K562 (cell line): ENCODE measurements at regions not wholly inside any gene's neighbourhood (a gene's known extent, or its start where the extent isn't known, plus 50 kb on each side); places are given as distances from the start of the nearest gene placed in this dataset.

Source experiments
- ATAC-seq: fragments of 200-7000 bp; cut with Tn5 transposase; 3 replicates; pipeline ENCODE4 v1.9.1; 2020; ENCODE audit warnings: moderate library complexity
- BruUV-seq: library from RNA; stranded (reverse); fragments of 400-500 nt; replicated peaks from 2 replicates; lab custom pipeline; 2021; lab: Mats Ljungman, UMichigan
- CTCF ChIA-PET: fragments of 300-600 bp; formaldehyde crosslinking; extraction: SDS; loops from one replicate; lab custom pipeline; 2021; ENCODE audit warnings: low intra/inter-chr PET ratio; lab: Yijun Ruan, JAX
- POLR2A ChIA-PET: fragments of 300-600, 350-650 bp; sonication (Branson Sonifier 250); formaldehyde crosslinking; extraction: SDS; loops from one replicate; lab custom pipeline; 2021; ENCODE audit warnings: antibody characterized with exemption, inconsistent platforms; lab: Yijun Ruan, JAX
- DNase-seq, 4 experiments: peaks; one replicate each; pipeline versions ENCODE4 v3.0.0 to v3.0.0-alpha.2; 2011 to 2018; ENCODE audit warnings: low spot score in 3 of 4, mixed read lengths in 3 of 4; ENCODE audit errors: extremely low read depth in 1 of 4
- FAIRE-seq: peaks from 2 replicates; lab custom pipeline; 2011; peaks lifted over from hg19 to GRCh38; lab: Jason Lieb, UNC
- H2AFZ ChIP-seq: 2 replicates; pipeline ENCODE4 v1.6.0; 2011; ENCODE audit warnings: low read depth, low read length, control low read depth, inconsistent platforms
- H3K27ac ChIP-seq: fragments of 200-600 bp; 3 replicates; pipeline ENCODE4 v1.8.0; 2011; ENCODE audit warnings: low read depth, mild to moderate bottlenecking, control low read depth, inconsistent platforms, low read length, moderate library complexity, mixed read lengths; ENCODE audit errors: extremely low read depth
- H3K27me3 ChIP-seq, 2 experiments: fragments of 300-600 bp in 1 of 2; 2 replicates in 1 of 2; 3 replicates in 1 of 2; pipeline versions ENCODE4 v1.6.0 to v1.8.0; 2011; ENCODE audit warnings: inconsistent platforms in 2 of 2, low read length in 2 of 2, mild to moderate bottlenecking in 1 of 2, mixed read lengths in 1 of 2, moderate library complexity in 1 of 2; ENCODE audit not compliant: control insufficient read depth in 2 of 2, insufficient read depth in 2 of 2
- H3K36me3 ChIP-seq: fragments of 300-600 bp; 3 replicates; pipeline ENCODE4 v1.8.0; 2011; ENCODE audit warnings: mild to moderate bottlenecking, low read length, inconsistent platforms; ENCODE audit not compliant: control insufficient read depth, insufficient read depth
- H3K4me1 ChIP-seq, 2 experiments: fragments of 200-600 bp in 1 of 2; replicated peaks in 1 of 2; 2 replicates in 1 of 2; 3 replicates in 1 of 2; pipeline versions ENCODE4 v1.5.1 to v1.8.0; 2011; ENCODE audit warnings: inconsistent platforms in 2 of 2, low read length in 2 of 2, mild to moderate bottlenecking in 1 of 2, mixed read lengths in 1 of 2, moderate library complexity in 1 of 2; ENCODE audit not compliant: control insufficient read depth in 2 of 2, insufficient read depth in 2 of 2
- H3K4me2 ChIP-seq: 2 replicates; pipeline ENCODE4 v1.6.1; 2011; ENCODE audit warnings: low read length, control low read depth, inconsistent platforms, mixed read lengths; ENCODE audit not compliant: insufficient read depth
- H3K4me3 ChIP-seq: fragments of 200-600 bp; sonication (generic), shearing (Covaris generic); 2 replicates; pipeline ENCODE4 v1.5.1; 2016; ENCODE audit warnings: control low read depth, inconsistent platforms
- H3K79me2 ChIP-seq: fragments of 200-600 bp; 3 replicates; pipeline ENCODE4 v1.8.0; 2011; ENCODE audit warnings: low read length, inconsistent platforms; ENCODE audit not compliant: control insufficient read depth, insufficient read depth
- H3K9ac ChIP-seq, 2 experiments: 2 replicates each; pipeline versions ENCODE4 v1.6.0 to v1.6.1; 2011; ENCODE audit warnings: low read depth in 2 of 2, low read length in 2 of 2, control low read depth in 1 of 2, inconsistent platforms in 1 of 2, mild to moderate bottlenecking in 1 of 2, mixed read lengths in 1 of 2; ENCODE audit not compliant: insufficient read depth in 1 of 2
- H3K9me1 ChIP-seq: one replicate; pipeline ENCODE4 v1.6.0; 2011; ENCODE audit warnings: inconsistent platforms, mild to moderate bottlenecking, low read length, moderate library complexity; ENCODE audit not compliant: control insufficient read depth, insufficient read depth
- H3K9me3 ChIP-seq: replicated peaks from 2 replicates; pipeline ENCODE4 v1.5.1; 2011; ENCODE audit warnings: low read depth, low read length, inconsistent platforms; ENCODE audit not compliant: control insufficient read depth, insufficient read depth
- H4K20me1 ChIP-seq: replicated peaks from 2 replicates; pipeline ENCODE4 v1.6.1; 2011; ENCODE audit warnings: low read length, inconsistent platforms, mixed read lengths; ENCODE audit not compliant: control insufficient read depth, insufficient read depth
- BRF1 ChIP-seq: IDR thresholded peaks from 3 replicates; pipeline ENCODE4 v1.6.1; 2011; ENCODE audit warnings: borderline replicate concordance, mild to moderate bottlenecking; ENCODE audit not compliant: insufficient read length; ENCODE audit errors: extremely low read depth
- CEBPB ChIP-seq: fragments of 450-650 bp; IDR thresholded peaks from 2 replicates; pipeline ENCODE4 v1.6.1; 2016; ENCODE audit warnings: missing genetic modification characterization, missing compliant biosample characterization
- ELF1 ChIP-seq: fragments of 200-800 bp; sonication (Bioruptor generic); IDR thresholded peaks from 2 replicates; pipeline ENCODE4 v1.6.1; 2016; ENCODE audit warnings: missing genetic modification characterization, missing compliant biosample characterization
- HLTF ChIP-seq: fragments of 450-650 bp; IDR thresholded peaks from 2 replicates; pipeline ENCODE4 v1.6.1; 2016
- HOXB6 ChIP-seq: fragments of 250-450 bp; sonication (Bioruptor Pico); IDR thresholded peaks from 2 replicates; pipeline ENCODE4 v1.5.1; 2022; ENCODE audit warnings: mild to moderate bottlenecking, borderline replicate concordance
- IFI16 ChIP-seq: fragments of 250-450 bp; sonication (Bioruptor Pico); IDR thresholded peaks from 2 replicates; pipeline ENCODE4 v2.1.2; 2022; ENCODE audit warnings: mild to moderate bottlenecking, inconsistent platforms
- KDM5B ChIP-seq: fragments of 200-600 bp; sonication (generic); IDR thresholded peaks from 2 replicates; pipeline ENCODE4 v1.6.1; 2012; ENCODE audit warnings: low read depth, mild to moderate bottlenecking, moderate library complexity, low read length, control low read depth, inconsistent platforms; ENCODE audit not compliant: insufficient replicate concordance
- MTA3 ChIP-seq: fragments of 450-650 bp; formaldehyde crosslinking; IDR thresholded peaks from 2 replicates; pipeline ENCODE4 v1.6.1; 2017; ENCODE audit warnings: mild to moderate bottlenecking, borderline replicate concordance
- RBM34 ChIP-seq: fragments of 200-400 bp; formaldehyde crosslinking; IDR thresholded peaks from 2 replicates; pipeline ENCODE4 v1.6.1; 2018; ENCODE audit warnings: low read length, borderline replicate concordance; ENCODE audit not compliant: insufficient read depth
- SIN3B ChIP-seq: fragments of 450-650 bp; IDR thresholded peaks from 2 replicates; pipeline ENCODE4 v1.6.1; 2017; ENCODE audit warnings: low read depth, mild to moderate bottlenecking, moderate library complexity
- SREBF2 ChIP-seq: sonication (generic); formaldehyde crosslinking; IDR thresholded peaks from 2 replicates; pipeline ENCODE4 v1.4.0; 2020; ENCODE audit warnings: mild to moderate bottlenecking, missing genetic modification reagents
- STAT5B ChIP-seq: fragments of 250-450 bp; sonication (Bioruptor Pico); IDR thresholded peaks from 2 replicates; pipeline ENCODE4 v1.8.0; 2021; ENCODE audit warnings: mild to moderate bottlenecking, inconsistent platforms
- TBP ChIP-seq: optimal IDR thresholded peaks from 2 replicates; pipeline ENCODE3; 2011; ENCODE audit warnings: low read depth, low read length, improper control_type of control experiment
- TGIF2 ChIP-seq: sonication (generic); formaldehyde crosslinking; IDR thresholded peaks from 2 replicates; pipeline ENCODE4 v1.8.1; 2022; ENCODE audit warnings: mild to moderate bottlenecking, missing genetic modification reagents, moderate library complexity
- ZNF134 ChIP-seq: fragments of 250-450 bp; sonication (Bioruptor Pico); conservative IDR thresholded peaks from 2 replicates; pipeline ENCODE4 v1.4.0; 2020
- ZNF224 ChIP-seq: sonication (generic); formaldehyde crosslinking; IDR thresholded peaks from 2 replicates; pipeline ENCODE4 v1.8.0; 2022; ENCODE audit warnings: mild to moderate bottlenecking, missing genetic modification reagents
- ZNF583 ChIP-seq: fragments of 250-450 bp; sonication (Bioruptor Pico); IDR thresholded peaks from 2 replicates; pipeline ENCODE4 v1.4.0; 2020
- WGBS: fragments of 100-300 bp; shearing (Covaris generic); methylation state at CpG from one replicate; pipeline ENCODE4 v1.1.6; 2016; ENCODE audit warnings: low coverage, mixed read lengths; ENCODE audit not compliant: insufficient coverage; ENCODE audit errors: missing lambda C conversion rate; 5-methylcytosine and 5-hydroxymethylcytosine counted together
- in situ Hi-C: fragments of 300-500 bp; cut with MboI; formaldehyde crosslinking; loops from 4 replicates; pipeline ENCODE4 v1.15.0; 2018; ENCODE audit warnings: inconsistent platforms, mixed read lengths
- intact Hi-C: fragments of 100-400 bp; cut with micrococcal nuclease; formaldehyde crosslinking; loops from 2 replicates; pipeline ENCODE4 v1.14.2; 2022
- TF ChIP-seq, protein P1 (sequence below), 2 experiments: fragments of 200-800 bp in 1 of 2; sonication (Bioruptor generic) in 1 of 2; sonication (generic) in 1 of 2; formaldehyde crosslinking in 1 of 2; IDR thresholded peaks in 1 of 2; conservative IDR thresholded peaks in 1 of 2; 2 replicates each; pipeline versions ENCODE4 v1.5.0 to v1.6.1; 2016 to 2020; ENCODE audit warnings: missing compliant biosample characterization in 1 of 2, missing genetic modification characterization in 1 of 2, missing genetic modification reagents in 1 of 2
- TF ChIP-seq, protein P2 (sequence below), 2 experiments: fragments of 250-450 bp in 1 of 2; fragments of 450-650 bp in 1 of 2; sonication (Bioruptor Pico) in 1 of 2; IDR thresholded peaks; 2 replicates each; pipeline versions ENCODE4 v1.6.1 to v1.8.0; 2016 to 2021; ENCODE audit warnings: mild to moderate bottlenecking in 2 of 2, moderate library complexity in 2 of 2, missing compliant biosample characterization in 1 of 2, missing genetic modification characterization in 1 of 2

DNA sequence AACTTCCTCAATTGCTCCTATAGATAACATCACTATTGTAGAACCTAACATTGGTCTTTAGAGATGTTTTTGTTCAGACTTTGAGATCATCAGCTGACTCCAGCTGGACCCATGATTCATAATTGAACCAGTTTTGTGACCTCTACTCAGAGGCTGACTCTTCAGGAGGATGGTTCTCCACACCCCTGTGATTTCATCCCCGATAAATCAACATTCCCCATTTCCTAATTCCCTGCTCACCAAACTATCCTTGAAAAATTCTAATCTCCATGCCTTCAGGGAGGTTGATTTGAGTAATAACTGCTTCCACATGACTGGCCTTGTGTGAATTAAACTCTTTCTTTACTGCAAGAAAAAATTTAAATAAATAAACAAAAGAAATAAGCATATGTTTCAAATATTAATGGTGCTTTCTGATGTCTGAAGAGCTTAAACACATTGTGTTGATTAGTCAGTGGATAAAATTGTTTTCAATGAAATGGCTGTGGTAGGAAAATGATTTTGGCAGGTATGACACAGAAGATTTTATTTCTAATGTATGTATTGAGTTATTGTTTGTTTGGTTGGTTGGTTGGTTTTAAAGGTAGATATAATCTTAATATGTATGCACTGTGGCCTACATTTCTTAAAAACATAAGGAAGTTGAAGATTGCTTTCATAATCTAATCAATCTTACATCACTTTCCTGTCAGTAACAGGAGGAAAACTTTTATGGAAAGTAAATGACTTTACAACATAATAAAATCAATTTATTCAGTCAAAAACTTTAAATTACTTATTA lies 427.9 kb upstream of the CCDC179 start:
- POLR2A ChIA-PET: no interaction called here
- Histone ChIP-seq H3K4me2 (no peak overlapping the region), H2AFZ (no peak overlapping the region), H3K9ac (no peak overlapping the region), H3K9me1 (no peaks in the 10 kb centered on the region), H3K4me3 (no peak overlapping the region), H3K79me2 (no peaks in the 10 kb centered on the region), H3K27ac (no peak overlapping the region), H3K36me3 (no peaks in the 10 kb centered on the region)
- FAIRE-seq (no peak), DNase-seq (no peak), ATAC-seq (no peak)
- in situ Hi-C loops: no loop called here
- intact Hi-C loops: no loop called here
- WGBS: 0% methylated on average over 1 of the region's 1 CpG
- no TSS peak for BruUV-seq
- CTCF ChIA-PET: no interaction called here
- TF ChIP-seq ZNF134 (CRISPR knock-in tag): no peak
- TF ChIP-seq TGIF2 (CRISPR knock-in tag): no peak
- no peak for TF ChIP-seq BRF1
- TF ChIP-seq IFI16 (CRISPR knock-in tag): no peak
- TF ChIP-seq STAT5B (CRISPR knock-in tag): no peak
- TF ChIP-seq KDM5B: no peak
- TF ChIP-seq, protein P1, sequence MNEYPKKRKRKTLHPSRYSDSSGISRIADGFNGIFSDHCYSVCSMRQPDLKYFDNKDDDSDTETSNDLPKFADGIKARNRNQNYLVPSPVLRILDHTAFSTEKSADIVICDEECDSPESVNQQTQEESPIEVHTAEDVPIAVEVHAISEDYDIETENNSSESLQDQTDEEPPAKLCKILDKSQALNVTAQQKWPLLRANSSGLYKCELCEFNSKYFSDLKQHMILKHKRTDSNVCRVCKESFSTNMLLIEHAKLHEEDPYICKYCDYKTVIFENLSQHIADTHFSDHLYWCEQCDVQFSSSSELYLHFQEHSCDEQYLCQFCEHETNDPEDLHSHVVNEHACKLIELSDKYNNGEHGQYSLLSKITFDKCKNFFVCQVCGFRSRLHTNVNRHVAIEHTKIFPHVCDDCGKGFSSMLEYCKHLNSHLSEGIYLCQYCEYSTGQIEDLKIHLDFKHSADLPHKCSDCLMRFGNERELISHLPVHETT (CRISPR knock-in tag; conservative IDR thresholded peaks at IDR 0.05 in 1 of 2, IDR thresholded peaks at IDR 0.05 in 1 of 2): no peak
- no peak for TF ChIP-seq CEBPB (tag)
- no peak for TF ChIP-seq TBP
- no peak for TF ChIP-seq ELF1
- no peak for TF ChIP-seq MTA3
- TF ChIP-seq HOXB6 (CRISPR knock-in tag): no peak
- TF ChIP-seq SIN3B: no peak
- no peak for TF ChIP-seq RBM34
- no peak for TF ChIP-seq ZNF583 (CRISPR knock-in tag)
- TF ChIP-seq SREBF2 (CRISPR knock-in tag): no peak
- TF ChIP-seq, protein P2, sequence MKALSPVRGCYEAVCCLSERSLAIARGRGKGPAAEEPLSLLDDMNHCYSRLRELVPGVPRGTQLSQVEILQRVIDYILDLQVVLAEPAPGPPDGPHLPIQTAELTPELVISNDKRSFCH (CRISPR knock-in tag; IDR thresholded peaks at IDR 0.05): no peak
- TF ChIP-seq, protein P2 (tag; IDR thresholded peaks at IDR 0.05): no peak
- no peak for TF ChIP-seq HLTF
- no peak for TF ChIP-seq ZNF224 (CRISPR knock-in tag)
- TF ChIP-seq, all 486 proteins: peak for 0
- H4K20me1 ChIP-seq: no peaks in the 10 kb centered on the region
- no peaks in the 10 kb centered on the region for H3K4me1 ChIP-seq
- no peaks in the 10 kb centered on the region for H3K9me3 ChIP-seq
- H3K27me3 ChIP-seq: no peaks in the 10 kb centered on the region
